A549 (cell line): ENCODE measurements at regions not wholly inside any gene's neighbourhood (a gene's known extent, or its start where the extent isn't known, plus 50 kb on each side); places are given as distances from the start of the nearest gene placed in this dataset.
A peak's percentile ranks its signal among the peaks of the same experiment; 100 is the strongest.

ENCODE experiments used
- ATAC-seq, 2 experiments: fragments of 200-7000 bp in 1 of 2; fragments of >200 bp in 1 of 2; cut with Nextera tagmentation in 1 of 2; cut with Tn5 transposase in 1 of 2; 3 replicates each; pipeline versions ENCODE4 v1.8.0 to v1.9.1; 2018 to 2020; ENCODE audit warnings: mild to moderate bottlenecking in 1 of 2, moderate library complexity in 1 of 2
- CTCF ChIA-PET: fragments of 300-600 bp; sonication (Branson Sonifier 250); formaldehyde crosslinking; extraction: SDS; loops from one replicate; lab custom pipeline; 2021; ENCODE audit warnings: antibody characterized with exemption, inconsistent platforms; lab: Yijun Ruan, JAX
- POLR2A ChIA-PET: fragments of 350-600 bp; formaldehyde crosslinking; extraction: SDS; loops from one replicate; lab custom pipeline; 2021; ENCODE audit warnings: antibody characterized with exemption, inconsistent platforms; lab: Yijun Ruan, JAX
- DNase-seq, 2 experiments: peaks; one replicate each; pipeline versions ENCODE4 v3.0.0 to v3.0.0-alpha.2; 2011 to 2016; ENCODE audit warnings: low read depth in 1 of 2, low spot score in 1 of 2
- FAIRE-seq: peaks from 2 replicates; lab custom pipeline; 2011; peaks lifted over from hg19 to GRCh38; lab: Jason Lieb, UNC
- H3K27ac ChIP-seq, 2 experiments: fragments of >200 bp; sonication (Bioruptor Twin); formaldehyde crosslinking; 3 replicates each; pipeline ENCODE4 v1.5.1; 2016 to 2017
- H3K4me1 ChIP-seq: fragments of >200 bp; sonication (Bioruptor Twin); formaldehyde crosslinking; 3 replicates; pipeline ENCODE4 v1.6.1; 2016
- H3K4me2 ChIP-seq: fragments of >200 bp; sonication (Bioruptor Twin); formaldehyde crosslinking; 3 replicates; pipeline ENCODE4 v1.6.1; 2016
- H3K4me3 ChIP-seq: fragments of >200 bp; sonication (Bioruptor Twin); formaldehyde crosslinking; 3 replicates; pipeline ENCODE4 v1.5.1; 2016
- H3K9me3 ChIP-seq: fragments of >200 bp; sonication (Bioruptor Twin); formaldehyde crosslinking; 3 replicates; pipeline ENCODE4 v1.6.1; 2016
- BHLHE40 ChIP-seq: IDR thresholded peaks from 2 replicates; pipeline ENCODE4 v1.6.1; 2012; ENCODE audit warnings: low read depth, low read length, inconsistent platforms
- CBX8 ChIP-seq: fragments of 200-600 bp; sonication (generic); IDR thresholded peaks from 2 replicates; pipeline ENCODE4 v1.6.1; 2016
- CEBPB ChIP-seq, 2 experiments: fragments of >200 bp in 1 of 2; sonication (Bioruptor Twin) in 1 of 2; formaldehyde crosslinking in 1 of 2; IDR thresholded peaks; 2 replicates each; pipeline ENCODE4 v1.6.1; 2012 to 2016
- CHD2 ChIP-seq: fragments of 150-350 bp; IDR thresholded peaks from 2 replicates; pipeline ENCODE4 v1.6.1; 2014; ENCODE audit warnings: low read length; ENCODE audit not compliant: partially characterized antibody
- CHD4 ChIP-seq: fragments of 200-600 bp; sonication (generic); IDR thresholded peaks from 2 replicates; pipeline ENCODE4 v1.6.1; 2016; ENCODE audit warnings: antibody characterized with exemption, mild to moderate bottlenecking, borderline replicate concordance
- CTCF ChIP-seq: fragments of >200 bp; sonication (Bioruptor Twin); formaldehyde crosslinking; IDR thresholded peaks from 3 replicates; pipeline ENCODE4 v1.5.1; 2016
- EP300 ChIP-seq, 2 experiments: fragments of >200 bp; sonication (Bioruptor Twin); formaldehyde crosslinking; IDR thresholded peaks; 2 replicates in 1 of 2; 3 replicates in 1 of 2; pipeline ENCODE4 v1.6.1; 2016 to 2017
- ESRRA ChIP-seq: fragments of 150-350 bp; IDR thresholded peaks from 2 replicates; pipeline ENCODE4 v1.6.1; 2014; ENCODE audit warnings: mild to moderate bottlenecking, low read length, borderline replicate concordance
- FOSB ChIP-seq: fragments of 250-450 bp; sonication (Bioruptor Pico); IDR thresholded peaks from 2 replicates; pipeline ENCODE4 v1.5.0; 2020; ENCODE audit warnings: mild to moderate bottlenecking, moderate library complexity
- FOSL2 ChIP-seq, 2 experiments: fragments of 450-650 bp in 1 of 2; fragments of >200 bp in 1 of 2; sonication (Bioruptor Twin) in 1 of 2; formaldehyde crosslinking; IDR thresholded peaks; 2 replicates each; pipeline versions ENCODE4 v1.5.0 to v1.6.1; 2016 to 2020; ENCODE audit warnings: mild to moderate bottlenecking in 1 of 2, moderate library complexity in 1 of 2
- GATA3 ChIP-seq: IDR thresholded peaks from 2 replicates; pipeline ENCODE4 v1.6.1; 2012; ENCODE audit warnings: borderline replicate concordance
- HES2 ChIP-seq: fragments of >200 bp; sonication (Bioruptor Twin); formaldehyde crosslinking; IDR thresholded peaks from 2 replicates; pipeline ENCODE4 v1.6.1; 2016
- HEYL ChIP-seq: fragments of 250-450 bp; sonication (Bioruptor Pico); IDR thresholded peaks from 2 replicates; pipeline ENCODE4 v1.8.0; 2021; ENCODE audit warnings: mild to moderate bottlenecking, moderate library complexity
- JUN ChIP-seq, 2 experiments: fragments of >200 bp; sonication (Bioruptor Twin); formaldehyde crosslinking; IDR thresholded peaks; 2 replicates in 1 of 2; 3 replicates in 1 of 2; pipeline ENCODE4 v1.6.1; 2016 to 2017
- MAFK ChIP-seq: fragments of 450-650 bp; IDR thresholded peaks from 2 replicates; pipeline ENCODE4 v1.6.1; 2014; ENCODE audit not compliant: partially characterized antibody
- MAZ ChIP-seq: fragments of 150-350 bp; IDR thresholded peaks from 2 replicates; pipeline ENCODE4 v1.6.1; 2014; ENCODE audit warnings: antibody characterized with exemption, low read depth, low read length, borderline replicate concordance
- NFE2L2 ChIP-seq: fragments of 150-350 bp; conservative IDR thresholded peaks from 2 replicates; pipeline ENCODE4 v1.6.1; 2014; ENCODE audit warnings: low read length
- NPAS2 ChIP-seq: fragments of 250-450 bp; sonication (Bioruptor Pico); IDR thresholded peaks from 2 replicates; pipeline ENCODE4 v1.8.0; 2022; ENCODE audit warnings: mild to moderate bottlenecking, moderate library complexity, borderline replicate concordance
- POLR2AphosphoS2 ChIP-seq: conservative IDR thresholded peaks from 2 replicates; pipeline ENCODE4 v1.6.1; 2012; ENCODE audit warnings: low read length, improper control_type of control experiment, inconsistent platforms
- RAD21 ChIP-seq, 2 experiments: fragments of >200 bp in 1 of 2; sonication (Bioruptor Twin) in 1 of 2; formaldehyde crosslinking in 1 of 2; IDR thresholded peaks in 1 of 2; conservative IDR thresholded peaks in 1 of 2; 2 replicates in 1 of 2; 3 replicates in 1 of 2; pipeline ENCODE4 v1.6.1; 2012 to 2018; ENCODE audit warnings: inconsistent platforms in 1 of 2
- SMC3 ChIP-seq: fragments of >200 bp; sonication (Bioruptor Twin); formaldehyde crosslinking; IDR thresholded peaks from 3 replicates; pipeline ENCODE4 v1.6.1; 2018; ENCODE audit warnings: inconsistent platforms
- SREBF2 ChIP-seq: fragments of 450-650 bp; IDR thresholded peaks from 2 replicates; pipeline ENCODE4 v1.6.1; 2014; ENCODE audit warnings: mild to moderate bottlenecking, moderate library complexity
- TFCP2L1 ChIP-seq: fragments of 250-450 bp; sonication (Bioruptor Pico); IDR thresholded peaks from 2 replicates; pipeline ENCODE4 v1.5.0; 2021; ENCODE audit warnings: mild to moderate bottlenecking
- ZNF302 ChIP-seq: fragments of 250-450 bp; sonication (Bioruptor Pico); IDR thresholded peaks from 2 replicates; pipeline ENCODE4 v1.9.0; 2021; ENCODE audit warnings: inconsistent platforms, mild to moderate bottlenecking, moderate library complexity
- ZSCAN20 ChIP-seq: fragments of 250-450 bp; sonication (Bioruptor Pico); IDR thresholded peaks from 2 replicates; pipeline ENCODE4 v1.8.0; 2022; ENCODE audit warnings: mild to moderate bottlenecking, moderate library complexity
- WGBS: methylation state at CpG from one replicate; pipeline ENCODE4 v1.1.6; 2017; ENCODE audit errors: missing lambda C conversion rate; 5-methylcytosine and 5-hydroxymethylcytosine counted together
- TF ChIP-seq, protein P1 (sequence below): fragments of 250-450 bp; sonication (Bioruptor Pico); IDR thresholded peaks from 2 replicates; pipeline ENCODE4 v1.5.0; 2020; ENCODE audit warnings: low read depth, mild to moderate bottlenecking, moderate library complexity
- TF ChIP-seq, protein P2 (sequence below): IDR thresholded peaks from 2 replicates; pipeline ENCODE4 v1.6.1; 2012

GRCh38 chr2:105580216-105580615 is 164.5 kb upstream of the NCK2 start:
- H3K9me3 ChIP-seq: no peaks in the 10 kb centered on the region
- no peak for FAIRE-seq
- TF ChIP-seq MAFK: no peak
- TF ChIP-seq NFE2L2: no peak
- no peak for TF ChIP-seq EP300 (IDR thresholded peaks at IDR 0.05)
- TF ChIP-seq BHLHE40: no peak
- TF ChIP-seq FOSB (CRISPR knock-in tag): no peak
- TF ChIP-seq HEYL (CRISPR knock-in tag): no peak
- TF ChIP-seq ZNF302 (CRISPR knock-in tag): no peak
- TF ChIP-seq FOSL2 (IDR thresholded peaks at IDR 0.05): no peak
- TF ChIP-seq FOSL2 (CRISPR knock-in tag; IDR thresholded peaks at IDR 0.05): no peak
- TF ChIP-seq, all 56 proteins: peak for 0
- Histone ChIP-seq H3K4me3 (no peak overlapping the region), H3K4me1 (peaks cover 5% of the 10 kb centered on the region; the same call in 1 of the 3 replicates), H3K4me2 (no peak overlapping the region), H3K27ac (no peak overlapping the region)
- POLR2A ChIA-PET: no interaction called here
- ATAC-seq: no peak
- no peak for DNase-seq
- 25% methylated on average over 5 of the region's 5 CpGs for WGBS
- CTCF ChIA-PET: no interaction called here

- Histone ChIP-seq H3K4me2 (no peak overlapping the region), H3K27ac (no peak overlapping the region), H3K4me3 (no peak overlapping the region), H3K9me3 (no peaks in the 10 kb centered on the region), H3K4me1 (peaks cover 5% of the 10 kb centered on the region; the same call in 1 of the 3 replicates)
- FAIRE-seq (no peak), ATAC-seq (no peak), DNase-seq (no peak)
- WGBS: 65% methylated on average over 4 of the region's 4 CpGs
- TF ChIP-seq CHD2 (no peak), CBX8 (no peak), ESRRA (no peak), NFE2L2 (no peak), HES2 (no peak), MAFK (no peak), POLR2AphosphoS2 (no peak), JUN (IDR thresholded peaks at IDR 0.05) (no peak), HEYL (CRISPR knock-in tag) (no peak), GATA3 (no peak), FOSL2 (IDR thresholded peaks at IDR 0.05) (no peak), FOSL2 (CRISPR knock-in tag; IDR thresholded peaks at IDR 0.05) (no peak)
- ChIA-PET CTCF (interaction anchor here (0.9 to 2.1 kb wide), 4 partner anchors 10 to 507 kb away, joined by 3 to 10 read pairs (median 4); no protein-coding TSS in a partner anchor), POLR2A (no interaction called here)
Observed at GRCh38 chr2:105578166-105578565, 166.5 kb upstream of the NCK2 start.

GRCh38 chr2:105577762-105578161 is 166.9 kb upstream of the NCK2 start:
- 53% methylated on average over 4 of the region's 4 CpGs for WGBS
- no peak for FAIRE-seq
- POLR2A ChIA-PET: no interaction called here
- Histone ChIP-seq H3K4me1 (peaks cover 5% of the 10 kb centered on the region; the same call in 1 of the 3 replicates), H3K4me2 (no peak overlapping the region), H3K27ac (no peak overlapping the region), H3K4me3 (no peak overlapping the region), H3K9me3 (no peaks in the 10 kb centered on the region)
- CTCF ChIA-PET: interaction anchor here (0.9 to 2.1 kb wide), 5 partner anchors 11 to 508 kb away, joined by 3 to 10 read pairs (median 4); no protein-coding TSS in a partner anchor
- no peak for ATAC-seq
- DNase-seq: no peak
- TF ChIP-seq CEBPB (IDR thresholded peaks at IDR 0.05): no peak
- TF ChIP-seq TFCP2L1: no peak
- TF ChIP-seq MAFK: no peak
- TF ChIP-seq HEYL (CRISPR knock-in tag): no peak

DNA sequence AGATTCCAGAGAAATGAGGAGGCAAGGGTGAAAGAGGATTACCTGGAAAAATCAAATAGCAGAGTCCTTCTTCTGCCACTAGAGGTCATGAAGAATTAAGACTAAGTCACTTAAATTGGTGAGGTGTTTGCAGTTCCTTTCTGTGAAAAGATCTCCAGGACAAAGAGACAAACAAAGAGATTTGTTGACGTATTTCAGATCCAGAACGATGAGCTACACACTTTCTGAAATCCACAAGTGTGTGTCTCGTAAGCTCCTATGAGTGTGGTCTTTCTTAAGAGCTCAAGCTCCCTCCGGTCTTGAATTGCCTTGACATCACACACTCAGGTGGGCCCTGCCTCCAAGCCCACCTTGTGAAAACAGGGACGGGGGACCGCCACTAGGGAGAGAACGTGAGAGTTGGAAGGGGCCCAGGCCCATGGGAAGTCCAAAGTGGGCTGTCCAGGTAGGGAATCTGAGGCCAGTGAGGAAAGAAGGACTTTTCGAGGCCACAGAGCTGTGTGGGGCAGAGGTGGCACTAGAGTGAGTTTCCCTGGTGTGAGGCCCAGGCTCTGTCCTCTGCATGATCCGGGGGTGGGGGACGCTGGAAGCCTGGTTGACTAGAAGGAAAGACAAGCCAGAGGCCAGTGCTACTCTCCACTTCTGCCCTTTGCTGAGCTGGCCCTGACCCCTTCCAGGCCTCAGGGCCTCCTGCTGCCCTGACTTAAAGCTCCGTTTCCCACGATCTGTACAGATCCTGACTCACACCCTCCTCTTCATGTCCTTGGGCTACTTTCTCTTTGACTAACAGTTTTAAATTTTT is 168.1 kb upstream of the NCK2 start:
- H3K4me3 ChIP-seq: 0 out of 3 replicates have a peak overlapping the region, but pooled peaks have one; percentile 20
- POLR2A ChIA-PET: no interaction called here
- FAIRE-seq (no peak), ATAC-seq (peak; percentile 69 to 82), DNase-seq (peak; percentile 36 to 53)
- CTCF ChIA-PET: interaction anchor here (0.7 to 2.1 kb wide), 21 partner anchors 10 to 521 kb away, joined by 3 to 10 read pairs (median 4); no protein-coding TSS in a partner anchor
- no peaks in the 10 kb centered on the region for H3K9me3 ChIP-seq
- H3K4me1 ChIP-seq: peaks cover 5% of the 10 kb centered on the region; the same call in 1 of the 3 replicates
- H3K4me2 ChIP-seq: peak overlapping the region; percentile 71
- H3K27ac ChIP-seq: no peak overlapping the region
- 50% methylated on average over 12 of the region's 12 CpGs for WGBS
- TF ChIP-seq MAZ: no peak
- TF ChIP-seq, protein P1, sequence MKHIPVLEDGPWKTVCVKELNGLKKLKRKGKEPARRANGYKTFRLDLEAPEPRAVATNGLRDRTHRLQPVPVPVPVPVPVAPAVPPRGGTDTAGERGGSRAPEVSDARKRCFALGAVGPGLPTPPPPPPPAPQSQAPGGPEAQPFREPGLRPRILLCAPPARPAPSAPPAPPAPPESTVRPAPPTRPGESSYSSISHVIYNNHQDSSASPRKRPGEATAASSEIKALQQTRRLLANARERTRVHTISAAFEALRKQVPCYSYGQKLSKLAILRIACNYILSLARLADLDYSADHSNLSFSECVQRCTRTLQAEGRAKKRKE (CRISPR knock-in tag): no peak
- TF ChIP-seq SMC3: peak; percentile 59; the same call in 2 of the 3 replicates
- peak; percentile 68 to 79 for TF ChIP-seq RAD21 (conservative IDR thresholded peaks at IDR 0.05 in 1 of 2, IDR thresholded peaks at IDR 0.05 in 1 of 2)
- no peak for TF ChIP-seq SREBF2
- TF ChIP-seq, protein P2, sequence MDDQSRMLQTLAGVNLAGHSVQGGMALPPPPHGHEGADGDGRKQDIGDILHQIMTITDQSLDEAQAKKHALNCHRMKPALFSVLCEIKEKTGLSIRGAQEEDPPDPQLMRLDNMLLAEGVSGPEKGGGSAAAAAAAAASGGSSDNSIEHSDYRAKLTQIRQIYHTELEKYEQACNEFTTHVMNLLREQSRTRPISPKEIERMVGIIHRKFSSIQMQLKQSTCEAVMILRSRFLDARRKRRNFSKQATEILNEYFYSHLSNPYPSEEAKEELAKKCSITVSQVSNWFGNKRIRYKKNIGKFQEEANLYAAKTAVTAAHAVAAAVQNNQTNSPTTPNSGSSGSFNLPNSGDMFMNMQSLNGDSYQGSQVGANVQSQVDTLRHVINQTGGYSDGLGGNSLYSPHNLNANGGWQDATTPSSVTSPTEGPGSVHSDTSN: no peak
- no peak for TF ChIP-seq ZSCAN20 (CRISPR knock-in tag)
- no peak for TF ChIP-seq TFCP2L1
- peak; percentile 63 for TF ChIP-seq CTCF
- no peak for TF ChIP-seq CHD4
- no peak for TF ChIP-seq NPAS2 (CRISPR knock-in tag)
